ENCODE measurements at regions not wholly inside any gene's neighbourhood (a gene's known extent, or its start where the extent isn't known, plus 50 kb on each side); places are given as distances from the start of the nearest gene placed in this dataset.

DNA sequence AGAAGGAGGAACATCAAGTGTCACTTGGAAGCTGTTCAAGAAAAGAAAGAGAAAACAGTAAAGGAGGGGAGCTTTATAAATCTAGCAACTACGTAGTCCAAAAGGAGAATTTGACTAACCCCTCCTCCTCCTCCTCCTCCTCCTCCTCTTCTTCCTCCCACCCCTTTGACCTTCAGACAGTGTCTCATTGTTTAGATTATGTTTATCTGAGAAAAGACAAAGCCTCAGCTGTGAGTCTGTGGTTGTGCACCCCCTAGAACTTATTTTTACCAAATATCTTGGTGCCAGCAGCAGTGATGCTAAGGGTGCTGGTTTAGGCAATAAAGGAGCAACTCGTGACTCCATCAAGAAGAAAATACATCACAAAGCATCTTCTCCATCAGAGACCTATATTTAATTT lies 68.9 kb upstream of the BMP2K start:
- TF ChIP-seq ZNF423 (tag by site-specific recombination; IDR thresholded peaks at IDR 0.05) (no peak), ZNF837 (tag by site-specific recombination; IDR thresholded peaks at IDR 0.05) (no peak), YY1 (tag by site-specific recombination; IDR thresholded peaks at IDR 0.05) (no peak)
- TF ChIP-seq, protein P1, sequence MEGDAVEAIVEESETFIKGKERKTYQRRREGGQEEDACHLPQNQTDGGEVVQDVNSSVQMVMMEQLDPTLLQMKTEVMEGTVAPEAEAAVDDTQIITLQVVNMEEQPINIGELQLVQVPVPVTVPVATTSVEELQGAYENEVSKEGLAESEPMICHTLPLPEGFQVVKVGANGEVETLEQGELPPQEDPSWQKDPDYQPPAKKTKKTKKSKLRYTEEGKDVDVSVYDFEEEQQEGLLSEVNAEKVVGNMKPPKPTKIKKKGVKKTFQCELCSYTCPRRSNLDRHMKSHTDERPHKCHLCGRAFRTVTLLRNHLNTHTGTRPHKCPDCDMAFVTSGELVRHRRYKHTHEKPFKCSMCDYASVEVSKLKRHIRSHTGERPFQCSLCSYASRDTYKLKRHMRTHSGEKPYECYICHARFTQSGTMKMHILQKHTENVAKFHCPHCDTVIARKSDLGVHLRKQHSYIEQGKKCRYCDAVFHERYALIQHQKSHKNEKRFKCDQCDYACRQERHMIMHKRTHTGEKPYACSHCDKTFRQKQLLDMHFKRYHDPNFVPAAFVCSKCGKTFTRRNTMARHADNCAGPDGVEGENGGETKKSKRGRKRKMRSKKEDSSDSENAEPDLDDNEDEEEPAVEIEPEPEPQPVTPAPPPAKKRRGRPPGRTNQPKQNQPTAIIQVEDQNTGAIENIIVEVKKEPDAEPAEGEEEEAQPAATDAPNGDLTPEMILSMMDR (tag by site-specific recombination; IDR thresholded peaks at IDR 0.05): no peak
